ENCODE measurements at regions not wholly inside any gene's neighbourhood (a gene's known extent, or its start where the extent isn't known, plus 50 kb on each side); places are given as distances from the start of the nearest gene placed in this dataset.

- Histone ChIP-seq H3K4me1 (ENCODE audit: control insufficient read depth, insufficient read depth, low read length) (no peaks in the 10 kb centered on the region), H3K4me3 (ENCODE audit: low read length) (no peak overlapping the region), H3K27ac (ENCODE audit: low read length) (no peak overlapping the region), H3K36me3 (ENCODE audit: control insufficient read depth, insufficient read depth, low read length) (no peaks in the 10 kb centered on the region), H3K27me3 (ENCODE audit: control insufficient read depth, insufficient read depth, low read length) (no peaks in the 10 kb centered on the region), H3K9me3 (ENCODE audit: control insufficient read depth, insufficient read depth, low read length) (no peaks in the 10 kb centered on the region)
- peaks cover 4 to 17% of the 10 kb centered on the region in 2 donors for H3K9me3 Mint-ChIP-seq
- H3K4me1 Mint-ChIP-seq = no peaks in the 10 kb centered on the region
- WGBS (ENCODE audit: insufficient coverage) = 85% methylated on average over 3 of the region's 3 CpGs
- no peaks in the 10 kb centered on the region for H3K36me3 Mint-ChIP-seq
- TF ChIP-seq, protein P1, sequence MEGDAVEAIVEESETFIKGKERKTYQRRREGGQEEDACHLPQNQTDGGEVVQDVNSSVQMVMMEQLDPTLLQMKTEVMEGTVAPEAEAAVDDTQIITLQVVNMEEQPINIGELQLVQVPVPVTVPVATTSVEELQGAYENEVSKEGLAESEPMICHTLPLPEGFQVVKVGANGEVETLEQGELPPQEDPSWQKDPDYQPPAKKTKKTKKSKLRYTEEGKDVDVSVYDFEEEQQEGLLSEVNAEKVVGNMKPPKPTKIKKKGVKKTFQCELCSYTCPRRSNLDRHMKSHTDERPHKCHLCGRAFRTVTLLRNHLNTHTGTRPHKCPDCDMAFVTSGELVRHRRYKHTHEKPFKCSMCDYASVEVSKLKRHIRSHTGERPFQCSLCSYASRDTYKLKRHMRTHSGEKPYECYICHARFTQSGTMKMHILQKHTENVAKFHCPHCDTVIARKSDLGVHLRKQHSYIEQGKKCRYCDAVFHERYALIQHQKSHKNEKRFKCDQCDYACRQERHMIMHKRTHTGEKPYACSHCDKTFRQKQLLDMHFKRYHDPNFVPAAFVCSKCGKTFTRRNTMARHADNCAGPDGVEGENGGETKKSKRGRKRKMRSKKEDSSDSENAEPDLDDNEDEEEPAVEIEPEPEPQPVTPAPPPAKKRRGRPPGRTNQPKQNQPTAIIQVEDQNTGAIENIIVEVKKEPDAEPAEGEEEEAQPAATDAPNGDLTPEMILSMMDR (IDR thresholded peaks at IDR 0.05) = no peak
- ATAC-seq (no peak), DNase-seq (no peak)
- intact Hi-C loops (cut with micrococcal nuclease) = no loop called here
- no peak overlapping the region for H3K4me3 Mint-ChIP-seq
- no peak overlapping the region for H3K27ac Mint-ChIP-seq
- no peaks in the 10 kb centered on the region for H3K27me3 Mint-ChIP-seq (ENCODE audit: low read depth in 2 of 2)
These were observed 109.3 kb upstream of the MME start for GRCh38 chr3:154970797-154971196.

DNA sequence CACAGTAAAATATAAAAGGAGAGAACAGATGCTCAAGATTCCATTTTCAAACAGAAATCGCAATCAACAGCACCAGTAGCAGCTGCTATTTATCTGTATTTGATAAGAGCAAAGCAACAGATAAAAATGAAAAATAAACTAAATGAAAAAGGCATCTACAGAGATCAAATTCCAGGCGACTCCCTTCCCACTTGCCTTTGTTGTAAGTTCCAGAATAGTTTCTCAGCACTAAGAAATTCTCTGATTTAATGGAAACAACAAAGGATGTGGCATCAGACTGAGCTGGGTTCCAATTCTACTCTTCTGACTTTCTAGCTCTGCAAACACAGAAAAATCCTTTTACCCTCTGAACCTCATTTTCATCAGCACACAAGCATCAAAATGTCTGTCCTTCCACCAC is 110.8 kb upstream of the MME start:
- Mint-ChIP-seq H3K27ac (no peak overlapping the region), H3K4me3 (no peak overlapping the region), H3K36me3 (no peaks in the 10 kb centered on the region), H3K9me3 (peaks cover 6 to 17% of the 10 kb centered on the region in 2 donors), H3K4me1 (no peaks in the 10 kb centered on the region), H3K27me3 (ENCODE audit: low read depth in 2 of 2) (no peaks in the 10 kb centered on the region)
- no peak overlapping the region for H3K4me3 ChIP-seq (ENCODE audit: low read length)
- TF ChIP-seq, protein P1 (IDR thresholded peaks at IDR 0.05) = no peak
- intact Hi-C loops (cut with micrococcal nuclease) = no loop called here
- H3K27ac ChIP-seq (ENCODE audit: low read length) = no peak overlapping the region
- no peaks in the 10 kb centered on the region for H3K4me1 ChIP-seq (ENCODE audit: control insufficient read depth, insufficient read depth, low read length)
- 83% methylated on average over 1 of the region's 2 CpGs for WGBS (ENCODE audit: insufficient coverage)
- H3K9me3 ChIP-seq (ENCODE audit: control insufficient read depth, insufficient read depth, low read length) = no peaks in the 10 kb centered on the region
- no peak for ATAC-seq
- H3K36me3 ChIP-seq (ENCODE audit: control insufficient read depth, insufficient read depth, low read length) = no peaks in the 10 kb centered on the region
- DNase-seq = no peak
- H3K27me3 ChIP-seq (ENCODE audit: control insufficient read depth, insufficient read depth, low read length) = no peaks in the 10 kb centered on the region

GRCh38 chr3:154967090-154967489 is 113.0 kb upstream of the MME start:
- Histone ChIP-seq H3K9me3 (ENCODE audit: control insufficient read depth, insufficient read depth, low read length) (no peaks in the 10 kb centered on the region), H3K4me3 (ENCODE audit: low read length) (no peak overlapping the region), H3K27me3 (ENCODE audit: control insufficient read depth, insufficient read depth, low read length) (no peaks in the 10 kb centered on the region), H3K4me1 (ENCODE audit: control insufficient read depth, insufficient read depth, low read length) (no peaks in the 10 kb centered on the region), H3K36me3 (ENCODE audit: control insufficient read depth, insufficient read depth, low read length) (no peaks in the 10 kb centered on the region), H3K27ac (ENCODE audit: low read length) (no peak overlapping the region)
- H3K27ac Mint-ChIP-seq = no peak overlapping the region
- H3K36me3 Mint-ChIP-seq = no peaks in the 10 kb centered on the region
- H3K9me3 Mint-ChIP-seq = peaks cover 6 to 15% of the 10 kb centered on the region in 2 donors
- DNase-seq = no peak
- intact Hi-C loops (cut with micrococcal nuclease) = no loop called here
- H3K4me1 Mint-ChIP-seq = no peaks in the 10 kb centered on the region
- TF ChIP-seq, protein P1 (IDR thresholded peaks at IDR 0.05) = no peak
- no peaks in the 10 kb centered on the region for H3K27me3 Mint-ChIP-seq (ENCODE audit: low read depth in 2 of 2)
- H3K4me3 Mint-ChIP-seq = no peak overlapping the region
- no peak for ATAC-seq

- no peak overlapping the region for H3K27ac Mint-ChIP-seq
- intact Hi-C loops (cut with micrococcal nuclease) = no loop called here
These were observed 123.3 kb upstream of the MME start for GRCh38 chr3:154956815-154957214.

More at GRCh38 chr3:154956815-154957214, 123.3 kb upstream of the MME start:
- 84% methylated on average over 1 of the region's 1 CpG for WGBS (ENCODE audit: insufficient coverage)
- Mint-ChIP-seq H3K4me1 (no peaks in the 10 kb centered on the region), H3K27me3 (ENCODE audit: low read depth in 2 of 2) (no peaks in the 10 kb centered on the region), H3K9me3 (peaks cover 2% of the 10 kb centered on the region in 2 donors), H3K4me3 (no peak overlapping the region), H3K36me3 (no peaks in the 10 kb centered on the region)
- H3K36me3 ChIP-seq (ENCODE audit: control insufficient read depth, insufficient read depth, low read length) = no peaks in the 10 kb centered on the region
- TF ChIP-seq, protein P1 (IDR thresholded peaks at IDR 0.05) = no peak
- H3K27ac ChIP-seq (ENCODE audit: low read length) = no peak overlapping the region
- no peaks in the 10 kb centered on the region for H3K27me3 ChIP-seq (ENCODE audit: control insufficient read depth, insufficient read depth, low read length)
- no peaks in the 10 kb centered on the region for H3K9me3 ChIP-seq (ENCODE audit: control insufficient read depth, insufficient read depth, low read length)
- no peak for DNase-seq
- H3K4me1 ChIP-seq (ENCODE audit: control insufficient read depth, insufficient read depth, low read length) = no peaks in the 10 kb centered on the region
- H3K4me3 ChIP-seq (ENCODE audit: low read length) = no peak overlapping the region
- no peak for ATAC-seq
